OCI-LY1 (cell line): ENCODE measurements at regions not wholly inside any gene's neighbourhood (a gene's known extent, or its start where the extent isn't known, plus 50 kb on each side); places are given as distances from the start of the nearest gene placed in this dataset.

Experiments used
- H2AFZ ChIP-seq: fragments of 200-600 bp; sonication (generic), shearing (Covaris generic); 2 replicates; pipeline ENCODE4 v1.6.0; 2014; ENCODE audit warnings: antibody characterized with exemption, mild to moderate bottlenecking, low read length
- H3F3A ChIP-seq: fragments of 200-600 bp; sonication (generic), shearing (Covaris generic); 2 replicates; pipeline ENCODE4 v1.6.0; 2014; ENCODE audit warnings: mild to moderate bottlenecking, antibody characterized with exemption, low read length, moderate library complexity; ENCODE audit not compliant: insufficient read depth
- H3K27ac ChIP-seq: fragments of 200-600 bp; sonication (generic); 2 replicates; pipeline ENCODE4 v1.5.1; 2014; ENCODE audit warnings: low read length, mixed run types, mild to moderate bottlenecking, low read depth; ENCODE audit not compliant: poor library complexity, severe bottlenecking
- H3K27me3 ChIP-seq: fragments of 200-600 bp; sonication (generic); 2 replicates; pipeline ENCODE4 v1.6.0; 2014; ENCODE audit warnings: antibody characterized with exemption, mild to moderate bottlenecking, low read length, moderate library complexity; ENCODE audit not compliant: insufficient read depth
- H3K36me3 ChIP-seq: fragments of 200-600 bp; sonication (generic); 2 replicates; pipeline ENCODE4 v1.6.1; 2014; ENCODE audit warnings: mild to moderate bottlenecking, antibody characterized with exemption, low read length, moderate library complexity, mixed read lengths; ENCODE audit not compliant: insufficient read depth
- H3K4me1 ChIP-seq: fragments of 200-600 bp; sonication (generic); 2 replicates; pipeline ENCODE4 v1.5.1; 2014; ENCODE audit warnings: mild to moderate bottlenecking, low read length, moderate library complexity; ENCODE audit not compliant: insufficient read depth, severe bottlenecking
- H3K4me2 ChIP-seq: fragments of 200-600 bp; sonication (generic), shearing (Covaris generic); 2 replicates; pipeline ENCODE4 v1.6.1; 2014; ENCODE audit warnings: low read length
- H3K4me3 ChIP-seq: fragments of 200-600 bp; sonication (generic); 2 replicates; pipeline ENCODE4 v1.5.1; 2014; ENCODE audit warnings: low read length, low read depth, mild to moderate bottlenecking, mixed read lengths; ENCODE audit not compliant: poor library complexity, severe bottlenecking
- H3K79me2 ChIP-seq: fragments of 200-600 bp; shearing (Covaris generic); 2 replicates; pipeline ENCODE4 v1.6.1; 2016; ENCODE audit warnings: mixed run types, low read length, mixed read lengths; ENCODE audit not compliant: insufficient read depth
- H3K9ac ChIP-seq: fragments of 200-600 bp; sonication (generic), shearing (Covaris generic); 2 replicates; pipeline ENCODE4 v1.6.1; 2014; ENCODE audit warnings: mild to moderate bottlenecking, low read length, mixed read lengths
- H3K9me2 ChIP-seq: fragments of 200-600 bp; sonication (generic), shearing (Covaris generic); 2 replicates; pipeline ENCODE4 v1.6.1; 2014; ENCODE audit warnings: low read depth, mild to moderate bottlenecking, low read length, mixed read lengths
- H3K9me3 ChIP-seq: fragments of 200-600 bp; shearing (Covaris generic); 2 replicates; pipeline ENCODE4 v1.6.1; 2014; ENCODE audit warnings: low read length, mixed read lengths
- H4K20me1 ChIP-seq: fragments of 200-600 bp; sonication (generic), shearing (Covaris generic); 2 replicates; pipeline ENCODE4 v1.6.0; 2016; ENCODE audit warnings: mild to moderate bottlenecking, low read length; ENCODE audit not compliant: insufficient read depth
- EZH2 ChIP-seq: fragments of 200-600 bp; sonication (generic), shearing (Covaris generic); IDR thresholded peaks from 2 replicates; pipeline ENCODE4 v1.8.0; 2017; ENCODE audit warnings: borderline replicate concordance, mixed run types, mild to moderate bottlenecking, antibody characterized with exemption, low read length, moderate library complexity, mixed read lengths
- TF ChIP-seq, protein P1 (sequence below): fragments of 200-600 bp; sonication (generic), shearing (Covaris generic); IDR thresholded peaks from 2 replicates; pipeline ENCODE4 v1.5.1; 2017; ENCODE audit warnings: mild to moderate bottlenecking, antibody characterized with exemption, low read length, moderate library complexity, mixed read lengths

DNA sequence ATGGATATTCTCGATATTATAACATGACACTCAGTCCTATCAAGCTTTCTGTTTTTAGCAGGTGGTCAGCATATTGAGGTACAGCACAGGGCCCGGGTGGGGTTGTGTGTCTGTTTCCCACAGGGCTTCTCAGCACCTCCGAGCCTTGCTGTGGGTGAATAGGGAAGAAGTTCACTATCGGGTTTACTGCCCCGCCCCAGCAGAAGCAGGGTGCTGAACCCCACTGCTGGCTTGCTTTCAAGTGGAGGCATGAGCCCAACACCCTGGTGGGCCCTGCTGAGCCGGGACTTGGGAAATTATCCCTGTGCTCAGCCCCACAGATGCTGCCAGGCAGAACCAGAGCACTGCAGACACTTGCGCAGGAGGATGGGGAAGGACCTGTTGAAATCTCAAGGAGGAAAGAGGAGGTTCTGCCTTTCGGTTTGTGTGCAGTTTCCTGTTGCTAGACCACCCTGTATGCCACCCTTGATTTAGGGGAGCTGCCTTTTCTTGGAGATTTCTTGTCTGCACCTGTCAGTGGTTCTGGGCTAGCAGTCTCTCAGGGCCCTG is 270.3 kb upstream of the SALL3 start:
- H3K36me3 ChIP-seq: no peaks in the 10 kb centered on the region
- no peaks in the 10 kb centered on the region; the same call in 1 of the 2 replicates for H3K27me3 ChIP-seq
- H3K4me1 ChIP-seq: no peaks in the 10 kb centered on the region
- TF ChIP-seq EZH2: no peak
- TF ChIP-seq, protein P1, sequence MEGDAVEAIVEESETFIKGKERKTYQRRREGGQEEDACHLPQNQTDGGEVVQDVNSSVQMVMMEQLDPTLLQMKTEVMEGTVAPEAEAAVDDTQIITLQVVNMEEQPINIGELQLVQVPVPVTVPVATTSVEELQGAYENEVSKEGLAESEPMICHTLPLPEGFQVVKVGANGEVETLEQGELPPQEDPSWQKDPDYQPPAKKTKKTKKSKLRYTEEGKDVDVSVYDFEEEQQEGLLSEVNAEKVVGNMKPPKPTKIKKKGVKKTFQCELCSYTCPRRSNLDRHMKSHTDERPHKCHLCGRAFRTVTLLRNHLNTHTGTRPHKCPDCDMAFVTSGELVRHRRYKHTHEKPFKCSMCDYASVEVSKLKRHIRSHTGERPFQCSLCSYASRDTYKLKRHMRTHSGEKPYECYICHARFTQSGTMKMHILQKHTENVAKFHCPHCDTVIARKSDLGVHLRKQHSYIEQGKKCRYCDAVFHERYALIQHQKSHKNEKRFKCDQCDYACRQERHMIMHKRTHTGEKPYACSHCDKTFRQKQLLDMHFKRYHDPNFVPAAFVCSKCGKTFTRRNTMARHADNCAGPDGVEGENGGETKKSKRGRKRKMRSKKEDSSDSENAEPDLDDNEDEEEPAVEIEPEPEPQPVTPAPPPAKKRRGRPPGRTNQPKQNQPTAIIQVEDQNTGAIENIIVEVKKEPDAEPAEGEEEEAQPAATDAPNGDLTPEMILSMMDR: no peak
- H3F3A ChIP-seq: no peaks in the 10 kb centered on the region
- no peaks in the 10 kb centered on the region for H3K9me3 ChIP-seq
- no peak overlapping the region for H3K4me2 ChIP-seq
- no peaks in the 10 kb centered on the region for H3K9me2 ChIP-seq
- H3K4me3 ChIP-seq: no peak overlapping the region
- no peak overlapping the region for H2AFZ ChIP-seq
- no peaks in the 10 kb centered on the region for H3K79me2 ChIP-seq
- H3K27ac ChIP-seq: no peak overlapping the region
- H4K20me1 ChIP-seq: no peaks in the 10 kb centered on the region
- H3K9ac ChIP-seq: no peak overlapping the region

DNA sequence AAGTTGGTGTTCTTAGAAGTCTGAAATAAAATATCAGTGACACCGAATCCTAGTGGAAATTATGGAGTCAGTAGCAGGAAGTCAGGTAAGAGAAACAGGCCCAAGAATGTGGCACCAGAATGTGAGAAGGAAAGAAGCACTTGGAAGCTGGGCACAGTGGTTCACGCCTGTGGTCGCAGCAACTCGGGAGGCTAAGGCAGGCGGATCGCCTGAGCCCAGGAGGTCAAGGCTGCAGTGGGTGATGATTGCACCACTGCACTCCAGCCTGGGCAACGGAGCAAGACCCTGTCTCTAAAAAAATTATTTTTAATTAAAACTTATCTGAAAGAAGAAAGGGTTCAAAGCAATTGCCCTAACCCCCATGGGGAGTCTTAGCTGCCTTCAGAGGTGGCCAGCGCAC is 268.3 kb upstream of the SALL3 start:
- H3K9me2 ChIP-seq: no peaks in the 10 kb centered on the region
- H3K27me3 ChIP-seq: no peaks in the 10 kb centered on the region; the same call in 1 of the 2 replicates
- no peak overlapping the region for H3K4me2 ChIP-seq
- no peaks in the 10 kb centered on the region for H3K36me3 ChIP-seq
- H3K9ac ChIP-seq: no peak overlapping the region
- no peaks in the 10 kb centered on the region for H3K9me3 ChIP-seq
- no peak overlapping the region for H3K27ac ChIP-seq
- no peak overlapping the region for H3K4me3 ChIP-seq
- no peaks in the 10 kb centered on the region for H3K4me1 ChIP-seq
- H3K79me2 ChIP-seq: no peaks in the 10 kb centered on the region
- H4K20me1 ChIP-seq: no peaks in the 10 kb centered on the region
- H3F3A ChIP-seq: no peaks in the 10 kb centered on the region
- TF ChIP-seq EZH2: no peak
- TF ChIP-seq, protein P1: no peak
- no peak overlapping the region for H2AFZ ChIP-seq

DNA sequence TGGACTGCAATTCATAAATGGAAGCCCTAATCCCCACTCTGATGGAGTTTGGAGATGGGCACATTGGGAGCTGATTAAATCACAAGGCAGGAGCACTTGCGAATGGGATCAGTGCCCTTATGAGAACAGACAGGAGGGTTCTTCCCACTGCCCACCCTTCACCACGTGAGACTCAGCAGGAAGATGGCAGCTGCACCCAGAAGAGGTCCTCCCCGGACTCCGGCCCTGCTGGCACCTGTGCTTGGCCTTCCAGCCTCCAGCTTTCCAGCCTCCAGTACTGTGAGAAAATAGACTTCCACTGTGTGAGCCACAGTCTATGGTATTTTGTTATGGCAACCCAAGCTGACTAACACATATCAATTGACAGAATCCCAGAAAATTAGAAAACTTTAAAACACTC is 267.6 kb upstream of the SALL3 start:
- H3K9ac ChIP-seq: no peak overlapping the region
- no peaks in the 10 kb centered on the region for H3K9me2 ChIP-seq
- H3F3A ChIP-seq: no peaks in the 10 kb centered on the region
- H3K27me3 ChIP-seq: no peaks in the 10 kb centered on the region; the same call in 1 of the 2 replicates
- H3K36me3 ChIP-seq: no peaks in the 10 kb centered on the region
- no peak overlapping the region for H2AFZ ChIP-seq
- TF ChIP-seq EZH2: no peak
- TF ChIP-seq, protein P1: no peak
- H3K4me2 ChIP-seq: no peak overlapping the region
- no peaks in the 10 kb centered on the region for H3K79me2 ChIP-seq
- no peaks in the 10 kb centered on the region for H3K9me3 ChIP-seq
- H3K4me1 ChIP-seq: no peaks in the 10 kb centered on the region
- H3K4me3 ChIP-seq: no peak overlapping the region
- H3K27ac ChIP-seq: no peak overlapping the region
- no peaks in the 10 kb centered on the region for H4K20me1 ChIP-seq
